ENCODE measurements at regions not wholly inside any gene's neighbourhood (a gene's known extent, or its start where the extent isn't known, plus 50 kb on each side); places are given as distances from the start of the nearest gene placed in this dataset.

- no peak for TF ChIP-seq CTCF (IDR thresholded peaks at IDR 0.05; ENCODE audit: low read depth, low read length)
- no peak for DNase-seq (ENCODE audit: low read depth, low spot score)
- Histone ChIP-seq H3K4me3 (ENCODE audit: low read depth, low read length) (no peak overlapping the region), H3K9me3 (ENCODE audit: control insufficient read depth, insufficient read depth, low read length) (peaks cover 10% of the 10 kb centered on the region), H3K27me3 (ENCODE audit: control insufficient read depth, insufficient read depth, low read length) (no peaks in the 10 kb centered on the region), H3K27ac (ENCODE audit: low read depth, low read length) (no peak overlapping the region)
- ChIA-PET POLR2A (no interaction called here), CTCF (no interaction called here)
Measured at GRCh38 chr10:120966657-120967045, 115.5 kb downstream of the WDR11 start.

GRCh38 chr10:120969219-120969645 lies 118.1 kb downstream of the WDR11 start:
- H3K27ac ChIP-seq (ENCODE audit: low read depth, low read length) = no peak overlapping the region
- H3K9me3 ChIP-seq (ENCODE audit: control insufficient read depth, insufficient read depth, low read length) = peaks cover 4% of the 10 kb centered on the region
- ChIA-PET POLR2A (no interaction called here), CTCF (no interaction called here)
- DNase-seq (ENCODE audit: low read depth, low spot score) = no peak
- H3K4me3 ChIP-seq (ENCODE audit: low read depth, low read length) = no peak overlapping the region
- TF ChIP-seq CTCF (IDR thresholded peaks at IDR 0.05; ENCODE audit: low read depth, low read length) = no peak
- no peaks in the 10 kb centered on the region for H3K27me3 ChIP-seq (ENCODE audit: control insufficient read depth, insufficient read depth, low read length)

GRCh38 chr10:120970595-120971529 lies 119.7 kb downstream of the WDR11 start:
- peaks cover 5% of the 10 kb centered on the region for H3K9me3 ChIP-seq (ENCODE audit: control insufficient read depth, insufficient read depth, low read length)
- TF ChIP-seq CTCF (IDR thresholded peaks at IDR 0.05; ENCODE audit: low read depth, low read length) = no peak
- H3K27me3 ChIP-seq (ENCODE audit: control insufficient read depth, insufficient read depth, low read length) = no peaks in the 10 kb centered on the region
- H3K27ac ChIP-seq (ENCODE audit: low read depth, low read length) = no peak overlapping the region
- no peak for DNase-seq (ENCODE audit: low read depth, low spot score)
- CTCF ChIA-PET = no interaction called here
- POLR2A ChIA-PET = no interaction called here
- no peak overlapping the region for H3K4me3 ChIP-seq (ENCODE audit: low read depth, low read length)

GRCh38 chr10:120971671-120972070 lies 120.5 kb downstream of the WDR11 start:
- POLR2A ChIA-PET = no interaction called here
- Histone ChIP-seq H3K27ac (ENCODE audit: low read depth, low read length) (no peak overlapping the region), H3K27me3 (ENCODE audit: control insufficient read depth, insufficient read depth, low read length) (no peaks in the 10 kb centered on the region), H3K9me3 (ENCODE audit: control insufficient read depth, insufficient read depth, low read length) (peaks cover 8% of the 10 kb centered on the region; the same call in 1 of the 2 replicates), H3K4me3 (ENCODE audit: low read depth, low read length) (no peak overlapping the region)
- DNase-seq (ENCODE audit: low read depth, low spot score) = no peak
- CTCF ChIA-PET = no interaction called here
- no peak for TF ChIP-seq CTCF (IDR thresholded peaks at IDR 0.05; ENCODE audit: low read depth, low read length)

GRCh38 chr10:120972259-120972658 lies 121.1 kb downstream of the WDR11 start:
- no peak for DNase-seq (ENCODE audit: low read depth, low spot score)
- POLR2A ChIA-PET = no interaction called here
- CTCF ChIA-PET = no interaction called here
- no peak for TF ChIP-seq CTCF (IDR thresholded peaks at IDR 0.05; ENCODE audit: low read depth, low read length)
- Histone ChIP-seq H3K4me3 (ENCODE audit: low read depth, low read length) (no peak overlapping the region), H3K9me3 (ENCODE audit: control insufficient read depth, insufficient read depth, low read length) (peaks cover 8% of the 10 kb centered on the region; the same call in 1 of the 2 replicates), H3K27ac (ENCODE audit: low read depth, low read length) (no peak overlapping the region), H3K27me3 (ENCODE audit: control insufficient read depth, insufficient read depth, low read length) (no peaks in the 10 kb centered on the region)
